ENCODE measurements at regions not wholly inside any gene's neighbourhood (a gene's known extent, or its start where the extent isn't known, plus 50 kb on each side); places are given as distances from the start of the nearest gene placed in this dataset.

DNA sequence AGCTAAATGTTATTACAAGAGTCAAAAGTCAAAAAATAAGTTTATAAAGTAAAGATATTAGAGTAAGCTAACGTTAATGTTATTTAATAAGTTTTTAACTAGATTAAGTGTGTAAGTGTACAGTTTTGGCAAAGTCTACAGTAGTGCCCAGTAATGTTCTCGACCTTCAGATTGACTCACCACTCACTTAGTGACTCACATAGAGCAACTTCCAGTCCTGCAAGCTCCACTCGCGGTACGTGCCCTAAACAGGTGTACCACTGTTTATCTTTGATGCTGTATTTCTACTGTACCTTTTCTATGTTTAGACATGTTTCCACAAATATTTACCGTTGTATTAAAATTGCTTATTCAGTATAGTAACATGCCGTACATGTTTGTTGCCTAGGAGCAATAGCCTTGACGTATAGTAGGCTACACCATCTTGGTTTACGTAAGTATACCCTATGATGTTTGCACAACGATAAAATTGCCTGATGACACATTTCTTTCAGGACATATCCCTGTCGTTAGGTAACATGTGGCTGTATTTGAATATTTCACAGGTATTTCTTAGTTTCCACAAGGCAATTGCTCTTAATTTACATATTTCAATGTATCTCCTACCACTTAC is 1641.9 kb upstream of the PIK3C3 start:
- TF ChIP-seq CTCF (IDR thresholded peaks at IDR 0.05; ENCODE audit: low read length) (no peak), EZH2 (IDR thresholded peaks at IDR 0.05; ENCODE audit: borderline replicate concordance, low read length) (no peak)
